GM04504 (cell line): ENCODE measurements at regions not wholly inside any gene's neighbourhood (a gene's known extent, or its start where the extent isn't known, plus 50 kb on each side); places are given as distances from the start of the nearest gene placed in this dataset.

Source experiments
- DNase-seq: peaks from one replicate; pipeline ENCODE4 v3.0.0-alpha.2; 2012; ENCODE audit warnings: low read depth

DNA sequence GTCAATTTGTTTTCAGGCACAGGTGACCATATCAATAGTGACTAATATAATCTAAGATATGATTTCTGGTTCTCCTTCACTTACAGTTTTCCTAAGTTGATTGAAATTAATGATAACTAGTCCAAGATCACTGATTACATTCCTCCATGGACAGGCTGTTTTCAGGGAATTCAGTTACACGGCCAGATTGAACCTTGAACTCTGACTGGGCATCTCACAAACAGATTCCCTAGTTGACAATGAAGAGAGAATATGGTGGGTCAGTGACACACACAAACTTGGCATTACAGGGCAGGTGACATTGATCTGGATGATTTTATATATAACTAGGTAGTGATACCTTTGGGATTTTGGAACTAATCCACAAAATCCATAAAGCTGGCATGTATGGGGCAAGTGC lies 110.2 kb upstream of the EGR2 start:
- no peak for DNase-seq

DNA sequence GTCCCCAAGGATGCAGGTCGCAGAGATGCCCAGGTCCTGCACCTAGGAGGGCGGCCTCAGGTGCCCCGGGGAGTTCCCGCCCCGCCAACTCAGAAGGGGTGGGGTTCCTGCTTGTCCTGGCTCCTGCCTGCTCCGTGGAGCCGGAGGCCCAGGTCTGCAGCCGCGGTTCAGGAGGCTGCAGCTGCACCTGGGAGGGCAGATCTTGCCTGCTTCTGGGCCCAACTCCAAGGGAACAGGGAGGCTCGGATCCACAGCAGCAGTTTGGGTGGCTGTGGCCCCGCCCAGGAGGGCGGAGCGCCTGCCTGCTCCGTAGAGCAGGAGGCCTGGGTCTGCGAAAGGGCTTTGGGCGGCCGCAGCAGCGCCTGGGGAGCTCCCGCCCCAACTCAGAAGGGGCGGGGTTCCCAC lies 108.2 kb upstream of the EGR2 start:
- DNase-seq = no peak

DNA sequence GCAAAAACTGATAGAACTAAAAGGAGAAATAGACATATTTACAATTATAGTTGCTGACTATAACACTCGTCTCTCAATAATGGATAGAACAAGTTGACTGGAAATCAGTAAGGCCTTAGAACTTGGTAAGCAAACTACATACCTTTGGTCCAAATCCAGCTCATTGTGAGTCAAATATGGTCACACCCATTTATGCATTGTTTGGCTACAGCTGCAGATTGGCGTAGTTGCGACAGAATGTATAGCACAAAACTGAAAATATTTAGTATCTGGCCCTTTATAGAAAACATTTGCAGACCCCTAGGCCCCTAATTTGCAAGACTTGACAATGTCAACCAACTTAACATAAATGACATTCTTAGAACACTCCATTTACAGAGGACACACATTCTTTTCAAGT lies 103.6 kb upstream of the EGR2 start:
- no peak for DNase-seq

DNA sequence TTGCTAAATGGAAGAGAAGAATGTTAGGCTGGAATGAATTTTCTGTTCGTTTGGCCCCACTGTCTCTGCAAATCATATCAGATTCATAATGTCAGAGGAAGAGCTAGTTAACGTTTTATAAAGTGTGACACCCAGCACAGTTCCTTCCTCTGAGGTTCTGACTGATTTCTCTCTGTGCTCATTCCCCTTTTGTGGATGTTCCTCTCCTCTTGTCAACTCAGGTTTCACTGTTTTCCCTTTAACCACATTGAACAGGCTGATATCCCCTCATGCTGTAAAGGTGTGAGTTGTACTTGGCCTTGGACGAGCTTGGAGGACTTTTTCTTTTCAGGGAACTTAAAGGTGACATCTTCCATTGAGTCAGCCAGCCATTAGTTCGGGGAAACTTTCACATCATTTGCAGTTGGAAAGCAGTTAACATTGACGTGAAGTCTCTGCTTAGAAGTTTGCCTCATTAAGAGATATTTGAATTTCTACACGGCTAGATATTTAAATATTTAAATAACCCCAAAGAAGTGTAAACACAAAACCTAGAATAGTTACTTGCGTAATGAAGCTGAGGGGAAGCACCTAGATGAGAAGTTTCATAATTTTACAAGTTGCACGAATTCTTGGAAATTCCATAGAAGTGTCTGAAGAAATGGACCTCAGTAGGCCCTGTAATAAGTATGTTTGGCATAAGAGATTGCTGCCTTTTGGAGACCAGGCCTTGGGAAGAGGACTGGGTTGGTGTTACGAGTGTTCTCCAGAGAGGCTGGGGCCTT lies 101.5 kb upstream of the EGR2 start:
- no peak for DNase-seq

DNA sequence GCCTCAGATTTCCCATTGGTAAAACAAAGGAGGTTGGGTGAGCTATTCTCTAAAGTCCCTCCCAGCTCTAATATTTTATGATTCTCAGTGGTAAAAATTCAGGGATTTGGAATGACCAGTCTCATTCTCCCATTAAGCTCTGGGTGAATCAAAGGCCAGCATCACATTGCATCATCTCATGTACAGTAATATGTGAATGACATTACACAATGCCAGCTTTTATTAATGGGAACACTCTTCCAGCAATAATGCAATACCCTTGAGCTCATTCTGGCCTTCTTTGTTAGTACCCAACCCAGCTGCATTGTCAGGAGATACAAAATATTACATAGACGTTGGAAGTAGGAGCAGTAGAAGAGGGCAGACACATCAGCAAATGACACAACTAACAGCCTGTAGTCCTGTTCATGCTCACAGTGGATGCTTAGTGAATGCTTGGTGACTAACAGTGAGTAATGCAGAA lies 100.0 kb upstream of the EGR2 start:
- peak; percentile 86 for DNase-seq

DNA sequence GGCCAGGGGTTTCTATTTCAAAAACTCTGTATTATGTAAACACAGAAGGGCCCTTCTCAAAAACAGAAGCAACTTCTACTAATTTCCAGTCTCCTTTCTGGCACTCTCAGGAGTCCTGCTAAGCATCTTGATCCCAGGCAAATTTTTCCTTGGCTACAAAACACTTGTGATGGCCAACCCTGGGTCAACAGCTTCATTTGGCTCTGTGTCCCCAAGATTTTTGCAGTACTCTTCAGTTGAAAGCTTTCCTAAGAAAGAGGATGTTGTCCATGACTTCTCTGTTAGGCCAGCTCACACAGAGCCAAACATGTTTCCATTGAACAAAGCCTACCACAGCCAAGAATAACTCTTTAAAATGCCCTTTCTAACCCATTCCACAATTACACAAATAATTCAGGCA lies 99.0 kb upstream of the EGR2 start:
- DNase-seq = no peak

DNA sequence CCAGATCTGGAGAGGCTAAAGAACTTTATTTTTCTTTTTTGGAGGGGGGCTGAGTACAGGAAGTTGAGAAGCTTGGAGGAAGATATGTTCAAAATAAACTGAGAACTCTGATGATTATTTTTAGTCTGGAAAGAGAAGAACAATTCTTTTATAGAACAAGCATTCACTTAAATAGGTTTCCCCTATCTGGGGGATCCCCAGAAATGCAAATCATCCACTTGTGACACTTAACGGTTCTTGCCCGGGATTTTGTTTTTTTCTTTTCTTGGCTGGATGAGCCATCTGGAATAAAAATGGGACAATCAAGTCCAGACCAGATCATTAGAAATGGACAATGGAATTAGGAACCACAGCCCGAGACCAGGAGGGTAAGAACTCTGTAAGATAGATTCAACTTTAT lies 95.9 kb upstream of the EGR2 start:
- no peak for DNase-seq

DNA sequence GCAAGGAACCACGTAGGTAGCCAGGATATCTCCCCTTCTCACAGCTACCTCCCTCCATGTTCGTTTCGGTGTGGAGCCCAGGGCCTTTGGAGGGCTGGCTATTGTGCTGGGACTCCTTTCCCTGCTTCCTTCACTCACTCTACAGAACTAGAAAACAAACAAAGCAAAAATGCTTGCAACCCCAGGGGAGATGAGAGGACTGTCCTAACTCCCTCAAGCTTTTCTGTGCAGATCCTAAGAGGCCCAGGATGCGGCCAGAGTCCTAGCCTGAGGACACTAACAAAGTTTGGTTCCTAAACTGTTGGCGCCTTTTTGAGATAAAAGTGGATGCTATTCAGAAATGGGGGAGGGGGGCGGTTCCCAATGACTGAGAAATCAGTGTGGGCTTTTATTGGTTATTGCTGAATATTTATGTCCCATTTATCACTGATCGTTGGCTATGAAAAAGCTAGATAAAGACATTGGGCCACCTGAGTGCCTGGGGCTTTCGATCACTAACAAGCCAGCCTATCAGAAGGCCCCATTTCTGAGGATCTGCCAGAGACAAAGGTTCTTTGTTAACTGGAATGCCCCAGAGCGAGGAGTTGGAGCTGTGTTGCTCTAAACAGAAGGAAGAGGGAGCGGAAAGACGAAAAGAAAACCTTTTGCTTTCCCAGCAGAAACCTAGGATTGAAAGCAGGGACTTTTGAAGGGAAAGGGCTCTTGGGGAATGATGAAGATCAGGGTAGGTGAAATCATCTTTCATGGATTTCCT lies 95.2 kb upstream of the EGR2 start:
- DNase-seq = no peak

DNA sequence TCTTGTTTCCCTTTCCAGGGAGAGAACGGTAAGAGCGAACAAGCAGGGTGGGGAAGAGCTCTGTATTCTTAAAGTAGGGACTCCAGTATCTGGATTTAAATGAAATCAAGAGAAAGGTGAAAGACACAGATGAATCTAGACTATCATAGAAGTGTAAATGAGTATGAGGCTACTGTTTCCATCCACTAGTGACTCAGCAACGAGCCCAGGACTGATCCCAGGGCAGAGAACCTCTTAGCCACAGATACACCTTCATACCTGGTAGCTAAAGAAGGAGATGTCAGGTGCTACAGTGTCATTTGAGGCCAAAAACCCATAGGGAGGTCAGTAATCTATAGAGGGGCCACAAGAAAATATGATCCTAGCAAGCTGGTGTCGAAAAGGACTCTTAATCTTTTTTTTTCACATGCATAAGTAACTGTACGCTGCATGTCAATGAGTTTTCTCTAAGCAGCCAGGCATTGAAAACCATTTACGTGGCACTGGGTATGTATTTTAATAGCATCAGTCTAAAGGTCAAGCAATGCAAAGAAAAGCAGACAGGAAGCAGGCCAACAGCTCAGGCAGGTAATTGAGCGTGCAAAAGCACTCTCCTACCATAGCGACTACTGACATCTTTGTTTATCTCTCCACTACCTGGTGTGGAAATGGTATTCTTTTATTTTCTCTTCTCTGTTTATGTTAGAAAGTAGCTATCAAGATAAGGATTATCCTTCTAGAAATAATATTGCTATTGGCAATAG lies 91.5 kb upstream of the EGR2 start:
- DNase-seq = no peak

DNA sequence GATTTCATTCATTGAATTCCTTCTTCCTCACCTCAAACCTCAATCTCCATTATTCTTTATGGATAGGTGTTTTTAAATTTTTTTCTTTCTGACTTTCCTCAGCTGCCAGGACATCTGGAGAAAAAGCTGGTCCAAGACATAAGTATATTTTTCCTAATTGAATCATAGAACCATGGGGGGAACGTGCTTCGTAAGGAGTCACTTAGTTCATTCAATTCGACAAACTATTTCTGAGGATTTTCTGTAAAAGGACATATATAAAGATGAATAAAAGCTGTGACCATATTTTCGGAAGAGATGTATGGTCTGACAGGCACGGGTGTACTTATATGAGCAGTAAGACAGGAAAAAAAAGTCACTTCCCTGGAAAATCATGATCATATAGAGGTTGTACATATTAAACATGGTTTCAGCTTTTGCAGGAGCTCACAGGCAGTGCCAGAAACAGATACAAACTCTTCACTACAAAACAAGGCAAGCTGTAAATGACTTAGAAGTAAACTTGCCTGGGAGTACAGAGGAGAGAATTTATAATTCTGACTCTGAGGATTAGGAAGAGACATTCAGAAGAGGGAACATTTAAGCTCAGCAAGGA lies 88.2 kb upstream of the EGR2 start:
- DNase-seq = no peak

DNA sequence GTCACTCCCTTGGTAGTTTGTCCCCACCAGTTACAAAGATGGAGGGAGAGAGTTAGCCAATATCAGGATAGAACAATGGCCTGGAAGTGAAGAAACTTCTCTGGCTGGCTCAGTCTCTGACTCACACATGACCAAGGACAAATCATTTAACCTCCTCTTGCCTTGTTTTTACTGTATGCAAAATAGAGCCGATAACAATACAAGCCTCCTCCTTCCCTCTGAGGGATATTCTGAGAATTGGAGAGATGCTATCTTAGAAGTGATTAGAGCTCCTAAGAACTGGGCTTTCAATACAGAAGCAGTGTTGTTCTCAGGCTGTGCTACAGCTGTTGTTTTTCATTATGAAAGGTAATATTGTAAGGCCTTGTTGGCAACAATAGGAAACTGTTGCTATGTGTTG lies 87.7 kb upstream of the EGR2 start:
- no peak for DNase-seq

DNA sequence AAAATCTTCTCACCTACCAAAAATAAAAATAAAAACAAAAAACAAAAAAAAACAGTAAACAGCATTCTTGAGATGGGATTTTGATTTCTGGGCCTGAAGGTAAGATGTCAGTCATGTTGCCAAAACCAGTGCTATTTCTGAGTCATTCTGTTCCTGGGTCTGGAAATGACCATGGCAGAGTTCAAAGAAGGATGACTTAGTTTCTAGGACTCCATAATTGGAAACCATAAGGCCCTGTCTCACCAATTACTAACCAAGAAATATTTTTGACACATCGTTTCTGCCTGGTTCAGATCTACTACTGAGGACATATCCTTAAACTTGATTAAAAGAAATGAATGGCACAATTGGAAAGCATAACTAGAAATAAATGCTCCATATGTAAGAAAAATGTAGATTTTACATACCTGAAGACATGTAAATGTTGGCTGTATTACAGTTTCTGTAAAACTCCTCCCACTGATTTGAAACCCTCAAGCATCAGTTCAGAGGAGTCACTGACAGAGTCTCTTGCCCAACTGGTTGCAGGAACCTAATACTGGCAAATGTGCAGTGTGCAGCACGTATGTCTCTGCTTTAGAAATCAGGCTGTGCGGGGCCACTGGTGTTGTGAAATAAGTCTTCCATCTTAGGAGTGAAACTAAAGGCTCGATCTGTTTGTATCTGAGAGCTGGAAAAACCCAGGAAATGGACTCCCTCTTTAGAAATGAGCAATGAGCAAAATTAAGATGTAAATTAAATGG lies 84.8 kb upstream of the EGR2 start:
- DNase-seq = no peak

DNA sequence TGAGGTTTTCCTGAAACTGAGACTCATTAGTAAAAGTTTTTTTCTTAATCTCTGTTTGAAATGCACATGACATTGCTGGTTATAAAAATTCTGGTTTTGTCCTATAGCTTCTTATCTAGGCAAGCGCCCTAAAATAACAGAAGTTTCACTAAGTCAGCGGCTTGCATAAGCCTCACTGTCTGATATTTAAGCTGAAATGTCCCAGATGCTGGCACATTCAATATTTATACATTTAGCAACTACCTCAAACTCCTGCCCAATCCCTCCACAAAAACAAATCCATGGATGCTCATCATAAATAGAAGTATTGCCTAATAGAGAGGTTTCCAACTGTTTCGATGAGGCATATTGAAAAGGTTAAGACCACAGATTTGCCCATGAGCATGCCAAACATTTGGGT lies 83.1 kb upstream of the EGR2 start:
- no peak for DNase-seq

DNA sequence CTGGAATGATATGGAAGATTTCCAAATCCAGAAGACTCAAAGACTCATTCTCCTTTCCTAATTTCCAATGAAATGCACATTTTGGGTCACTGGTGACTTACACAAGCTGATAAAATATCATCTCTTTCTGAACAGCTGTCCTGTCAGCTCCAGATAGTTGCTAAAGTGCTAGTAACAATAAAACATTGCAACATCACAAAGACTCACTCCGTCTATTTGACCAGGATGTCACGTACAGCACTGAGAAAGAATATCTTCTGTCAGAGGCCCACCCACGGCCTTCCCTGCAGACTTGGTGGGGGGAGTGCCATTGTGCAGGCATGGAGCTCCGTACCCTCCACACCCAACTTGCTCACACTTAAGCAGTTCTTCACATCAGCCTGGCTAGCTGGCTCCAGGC lies 78.9 kb upstream of the EGR2 start:
- peak; percentile 56 for DNase-seq

DNA sequence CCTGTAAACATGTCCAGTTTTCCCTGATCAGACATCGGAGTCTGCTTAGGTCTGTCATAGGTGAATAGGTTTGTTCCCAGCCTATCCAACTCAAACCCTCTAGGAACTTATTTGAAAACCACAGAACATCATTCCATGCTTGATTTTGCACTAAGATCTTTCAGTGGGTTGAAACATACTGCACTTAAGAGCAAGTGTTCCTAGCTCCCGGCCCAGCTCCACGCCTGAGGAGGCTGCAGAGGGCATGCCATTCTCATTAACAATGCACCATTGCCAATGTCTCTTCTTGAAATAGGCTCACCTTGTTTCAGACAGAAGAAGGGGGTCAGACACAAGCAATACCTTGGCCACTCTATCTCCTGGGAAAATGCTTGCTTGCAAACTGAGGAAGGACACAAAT lies 78.0 kb upstream of the EGR2 start:
- DNase-seq = no peak

DNA sequence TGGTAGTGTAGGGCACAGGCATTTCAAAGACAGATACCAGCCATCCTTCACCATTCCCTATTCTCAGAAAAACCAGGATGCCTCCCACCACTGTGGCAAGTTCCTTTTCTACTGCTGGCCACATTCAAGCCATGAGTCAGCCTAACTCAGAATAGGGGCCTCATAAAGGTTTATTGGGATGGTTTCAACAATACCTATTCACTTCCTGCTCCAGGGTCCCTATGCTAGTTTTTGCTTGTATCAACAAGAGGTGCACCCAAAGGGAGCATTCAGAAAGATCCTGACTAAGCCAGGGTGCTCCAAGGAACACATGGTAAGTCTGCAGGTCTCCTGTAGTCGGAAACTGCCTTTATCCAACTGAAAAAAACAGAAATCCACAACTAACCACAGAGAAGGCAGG lies 76.9 kb upstream of the EGR2 start:
- no peak for DNase-seq

DNA sequence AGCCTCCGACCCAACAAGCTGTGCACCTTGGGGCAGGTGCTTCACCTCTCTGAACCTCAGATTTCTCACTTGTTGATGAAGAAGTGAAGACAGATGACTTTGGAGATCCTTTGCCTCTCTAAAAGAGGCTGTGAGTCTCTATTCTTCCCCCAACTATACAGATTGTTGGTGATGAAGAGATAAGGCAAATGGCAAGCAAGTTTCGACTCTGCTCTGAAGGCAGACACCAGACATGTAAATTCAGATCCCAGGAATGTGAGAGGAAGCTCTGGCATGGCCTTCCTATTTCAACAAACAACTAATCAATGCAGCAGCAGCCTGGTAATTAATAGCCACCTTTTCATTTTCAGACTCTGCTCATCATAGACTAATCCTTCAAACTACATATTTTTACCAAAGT lies 74.2 kb upstream of the EGR2 start:
- no peak for DNase-seq

DNA sequence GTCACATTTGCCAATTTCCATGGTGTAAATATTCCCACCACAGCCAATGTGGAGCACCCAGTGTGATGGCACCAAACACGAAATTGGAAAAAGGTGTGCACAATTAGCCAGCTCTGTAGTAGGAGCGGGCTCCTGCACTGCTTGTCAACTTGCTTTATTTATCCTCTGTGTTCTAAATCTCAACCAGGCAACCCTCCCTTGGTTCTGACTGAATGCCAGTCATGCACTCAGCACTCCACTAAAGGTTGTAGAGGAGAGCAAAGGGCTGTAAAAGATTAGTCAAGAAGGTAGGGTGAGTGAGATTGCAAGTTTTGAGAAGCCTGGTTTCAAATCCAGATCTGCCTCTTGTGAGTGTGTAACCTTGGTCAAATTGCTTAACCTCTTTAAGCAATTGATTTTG lies 71.5 kb upstream of the EGR2 start:
- no peak for DNase-seq

DNA sequence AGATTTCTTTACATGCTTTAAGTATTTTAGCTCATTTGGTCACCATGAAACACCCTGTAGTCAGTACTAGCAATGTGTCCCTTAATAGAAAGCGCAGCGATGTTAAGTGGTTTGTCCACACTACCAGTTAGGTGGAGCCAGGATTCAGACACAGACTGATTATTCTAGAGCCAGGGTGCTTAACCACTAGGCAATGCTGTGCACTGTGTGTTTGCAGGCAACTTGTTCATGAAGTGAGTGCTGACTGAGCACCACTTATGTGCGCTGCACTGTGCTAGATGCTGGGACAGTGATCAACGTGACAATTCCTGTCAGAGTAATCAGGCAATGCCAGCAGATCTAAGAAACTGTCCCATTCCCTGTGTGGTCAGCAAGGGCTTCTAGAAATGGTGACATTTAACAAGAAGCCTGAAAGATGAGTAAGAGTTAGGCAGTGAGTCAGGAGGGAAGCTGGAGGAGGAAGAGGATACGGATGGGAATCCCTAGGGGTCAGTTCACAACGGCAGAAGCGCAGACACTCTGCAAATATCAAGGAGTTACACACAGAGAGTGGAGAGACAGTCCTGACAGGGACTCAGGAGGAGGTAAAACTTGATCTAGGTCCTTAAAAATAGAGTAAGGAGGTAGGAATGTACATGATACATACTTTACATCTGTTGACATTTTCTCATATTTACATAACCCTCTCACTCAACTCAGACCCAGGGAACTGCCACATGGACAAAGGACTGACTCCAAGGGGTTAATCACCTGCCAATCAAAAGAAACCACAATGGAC lies 69.7 kb upstream of the EGR2 start:
- DNase-seq = peak; percentile 19

DNA sequence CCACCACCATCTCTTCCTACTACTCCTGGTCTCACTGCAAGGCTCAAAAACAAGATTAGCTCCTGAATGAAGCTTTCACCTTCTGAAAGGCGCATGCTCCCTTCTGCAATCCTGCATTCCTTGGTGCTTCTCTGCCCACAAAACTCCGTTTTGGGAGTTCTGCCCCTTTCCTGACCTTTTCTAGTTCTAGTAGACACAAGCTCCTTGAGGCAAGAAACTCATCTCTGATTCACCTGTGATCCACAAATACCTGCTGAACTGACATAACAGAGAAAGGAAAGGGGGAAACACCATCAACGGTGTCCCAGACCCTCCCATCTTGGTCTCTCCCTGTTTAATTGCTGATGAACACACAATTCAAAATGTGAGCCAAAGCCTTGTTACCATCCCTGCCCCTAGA lies 64.0 kb upstream of the EGR2 start:
- DNase-seq = no peak

DNA sequence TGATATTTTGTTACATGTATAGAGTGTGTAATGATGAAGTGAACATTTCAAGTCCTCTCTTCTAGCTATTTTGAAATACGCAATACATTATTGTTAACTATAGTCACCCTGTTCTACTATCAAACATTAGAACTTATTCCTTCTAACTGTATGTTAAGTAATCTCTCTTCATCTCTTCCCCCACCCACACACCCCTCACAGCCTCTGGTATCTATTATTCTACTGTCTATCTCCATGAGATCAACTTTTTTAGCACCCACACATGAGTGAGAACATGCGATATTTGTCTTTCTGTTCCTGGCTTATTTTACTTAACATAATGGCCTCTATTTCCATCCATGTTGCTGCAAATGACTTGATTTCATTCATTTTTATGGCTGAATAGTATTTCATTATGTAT lies 57.7 kb upstream of the EGR2 start:
- DNase-seq = no peak
